Fibroblast of mammary gland (primary cell): ENCODE measurements at regions not wholly inside any gene's neighbourhood (a gene's known extent, or its start where the extent isn't known, plus 50 kb on each side); places are given as distances from the start of the nearest gene placed in this dataset.
A peak's percentile ranks its signal among the peaks of the same experiment; 100 is the strongest.

Source experiments
- DNase-seq: peaks from one replicate; pipeline ENCODE4 v3.0.0-alpha.2; 2010; ENCODE audit warnings: low read depth
- H3K4me3 ChIP-seq: 2 replicates; pipeline ENCODE4 v1.5.1; 2011; ENCODE audit warnings: low read depth, mild to moderate bottlenecking, low read length, moderate library complexity; ENCODE audit not compliant: control insufficient read depth
- TF ChIP-seq, protein P1 (sequence below): conservative IDR thresholded peaks from 2 replicates; pipeline ENCODE4 v1.5.1; 2011; ENCODE audit warnings: low read depth, low read length, inconsistent platforms; ENCODE audit not compliant: control insufficient read depth, insufficient read depth

- peak; percentile 94 for DNase-seq
- TF ChIP-seq, protein P1, sequence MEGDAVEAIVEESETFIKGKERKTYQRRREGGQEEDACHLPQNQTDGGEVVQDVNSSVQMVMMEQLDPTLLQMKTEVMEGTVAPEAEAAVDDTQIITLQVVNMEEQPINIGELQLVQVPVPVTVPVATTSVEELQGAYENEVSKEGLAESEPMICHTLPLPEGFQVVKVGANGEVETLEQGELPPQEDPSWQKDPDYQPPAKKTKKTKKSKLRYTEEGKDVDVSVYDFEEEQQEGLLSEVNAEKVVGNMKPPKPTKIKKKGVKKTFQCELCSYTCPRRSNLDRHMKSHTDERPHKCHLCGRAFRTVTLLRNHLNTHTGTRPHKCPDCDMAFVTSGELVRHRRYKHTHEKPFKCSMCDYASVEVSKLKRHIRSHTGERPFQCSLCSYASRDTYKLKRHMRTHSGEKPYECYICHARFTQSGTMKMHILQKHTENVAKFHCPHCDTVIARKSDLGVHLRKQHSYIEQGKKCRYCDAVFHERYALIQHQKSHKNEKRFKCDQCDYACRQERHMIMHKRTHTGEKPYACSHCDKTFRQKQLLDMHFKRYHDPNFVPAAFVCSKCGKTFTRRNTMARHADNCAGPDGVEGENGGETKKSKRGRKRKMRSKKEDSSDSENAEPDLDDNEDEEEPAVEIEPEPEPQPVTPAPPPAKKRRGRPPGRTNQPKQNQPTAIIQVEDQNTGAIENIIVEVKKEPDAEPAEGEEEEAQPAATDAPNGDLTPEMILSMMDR, result no peak
- no peak overlapping the region for H3K4me3 ChIP-seq
Measured at GRCh38 chr2:150621526-150622213, 134.2 kb upstream of the RND3 start.

GRCh38 chr2:150620855-150621254 is 133.4 kb upstream of the RND3 start:
- peak; percentile 81 for DNase-seq
- TF ChIP-seq, protein P1, result no peak
- no peak overlapping the region for H3K4me3 ChIP-seq

DNA sequence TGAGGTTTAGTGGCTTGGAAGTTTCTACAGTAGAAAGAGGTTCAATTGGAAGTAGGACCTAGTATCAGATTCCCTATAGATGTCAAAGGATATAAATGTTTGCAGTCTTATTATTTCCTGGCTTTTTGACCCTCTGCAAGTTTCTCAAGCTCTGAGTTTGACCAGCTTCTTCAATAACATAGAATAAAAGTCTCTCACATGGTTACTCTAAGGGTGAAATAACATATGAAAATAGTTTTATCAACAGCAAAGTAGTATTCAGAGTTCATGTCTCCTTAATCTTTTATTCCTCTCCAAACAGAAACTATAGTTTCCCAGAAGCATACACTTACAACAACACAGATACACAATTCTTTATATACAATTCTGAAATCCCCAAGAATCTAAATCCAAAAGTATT is 132.9 kb upstream of the RND3 start:
- TF ChIP-seq, protein P1, result no peak
- no peak for DNase-seq
- no peak overlapping the region for H3K4me3 ChIP-seq

- H3K4me3 ChIP-seq, result no peak overlapping the region
- TF ChIP-seq, protein P1, result no peak
- peak; percentile 73 for DNase-seq
Measured at GRCh38 chr2:150619607-150620330, 132.3 kb upstream of the RND3 start.

GRCh38 chr2:150618245-150618895 is 130.9 kb upstream of the RND3 start:
- no peak overlapping the region for H3K4me3 ChIP-seq
- DNase-seq, result peak; percentile 51
- TF ChIP-seq, protein P1, result no peak

GRCh38 chr2:150617351-150617978 is 130.0 kb upstream of the RND3 start:
- H3K4me3 ChIP-seq, result no peak overlapping the region
- TF ChIP-seq, protein P1, result no peak
- DNase-seq, result peak; percentile 43
